K562 (cell line): ENCODE measurements at regions not wholly inside any gene's neighbourhood (a gene's known extent, or its start where the extent isn't known, plus 50 kb on each side); places are given as distances from the start of the nearest gene placed in this dataset.

ENCODE experiments used
- ATAC-seq: fragments of 200-7000 bp; cut with Tn5 transposase; 3 replicates; pipeline ENCODE4 v1.9.1; 2020; ENCODE audit warnings: moderate library complexity
- BruUV-seq: library from RNA; stranded (reverse); fragments of 400-500 nt; replicated peaks from 2 replicates; lab custom pipeline; 2021; lab: Mats Ljungman, UMichigan
- CTCF ChIA-PET: fragments of 300-600 bp; formaldehyde crosslinking; extraction: SDS; loops from one replicate; lab custom pipeline; 2021; ENCODE audit warnings: low intra/inter-chr PET ratio; lab: Yijun Ruan, JAX
- POLR2A ChIA-PET: fragments of 300-600, 350-650 bp; sonication (Branson Sonifier 250); formaldehyde crosslinking; extraction: SDS; loops from one replicate; lab custom pipeline; 2021; ENCODE audit warnings: antibody characterized with exemption, inconsistent platforms; lab: Yijun Ruan, JAX
- DNase-seq, 4 experiments: peaks; one replicate each; pipeline versions ENCODE4 v3.0.0 to v3.0.0-alpha.2; 2011 to 2018; ENCODE audit warnings: low spot score in 3 of 4, mixed read lengths in 3 of 4; ENCODE audit errors: extremely low read depth in 1 of 4
- FAIRE-seq: peaks from 2 replicates; lab custom pipeline; 2011; peaks lifted over from hg19 to GRCh38; lab: Jason Lieb, UNC
- H2AFZ ChIP-seq: 2 replicates; pipeline ENCODE4 v1.6.0; 2011; ENCODE audit warnings: low read depth, low read length, control low read depth, inconsistent platforms
- H3K27ac ChIP-seq: fragments of 200-600 bp; 3 replicates; pipeline ENCODE4 v1.8.0; 2011; ENCODE audit warnings: low read depth, mild to moderate bottlenecking, control low read depth, inconsistent platforms, low read length, moderate library complexity, mixed read lengths; ENCODE audit errors: extremely low read depth
- H3K27me3 ChIP-seq, 2 experiments: fragments of 300-600 bp in 1 of 2; 2 replicates in 1 of 2; 3 replicates in 1 of 2; pipeline versions ENCODE4 v1.6.0 to v1.8.0; 2011; ENCODE audit warnings: inconsistent platforms in 2 of 2, low read length in 2 of 2, mild to moderate bottlenecking in 1 of 2, mixed read lengths in 1 of 2, moderate library complexity in 1 of 2; ENCODE audit not compliant: control insufficient read depth in 2 of 2, insufficient read depth in 2 of 2
- H3K36me3 ChIP-seq: fragments of 300-600 bp; 3 replicates; pipeline ENCODE4 v1.8.0; 2011; ENCODE audit warnings: mild to moderate bottlenecking, low read length, inconsistent platforms; ENCODE audit not compliant: control insufficient read depth, insufficient read depth
- H3K4me1 ChIP-seq, 2 experiments: fragments of 200-600 bp in 1 of 2; replicated peaks in 1 of 2; 2 replicates in 1 of 2; 3 replicates in 1 of 2; pipeline versions ENCODE4 v1.5.1 to v1.8.0; 2011; ENCODE audit warnings: inconsistent platforms in 2 of 2, low read length in 2 of 2, mild to moderate bottlenecking in 1 of 2, mixed read lengths in 1 of 2, moderate library complexity in 1 of 2; ENCODE audit not compliant: control insufficient read depth in 2 of 2, insufficient read depth in 2 of 2
- H3K4me2 ChIP-seq: 2 replicates; pipeline ENCODE4 v1.6.1; 2011; ENCODE audit warnings: low read length, control low read depth, inconsistent platforms, mixed read lengths; ENCODE audit not compliant: insufficient read depth
- H3K4me3 ChIP-seq: fragments of 200-600 bp; sonication (generic), shearing (Covaris generic); 2 replicates; pipeline ENCODE4 v1.5.1; 2016; ENCODE audit warnings: control low read depth, inconsistent platforms
- H3K79me2 ChIP-seq: fragments of 200-600 bp; 3 replicates; pipeline ENCODE4 v1.8.0; 2011; ENCODE audit warnings: low read length, inconsistent platforms; ENCODE audit not compliant: control insufficient read depth, insufficient read depth
- H3K9ac ChIP-seq, 2 experiments: 2 replicates each; pipeline versions ENCODE4 v1.6.0 to v1.6.1; 2011; ENCODE audit warnings: low read depth in 2 of 2, low read length in 2 of 2, control low read depth in 1 of 2, inconsistent platforms in 1 of 2, mild to moderate bottlenecking in 1 of 2, mixed read lengths in 1 of 2; ENCODE audit not compliant: insufficient read depth in 1 of 2
- H3K9me1 ChIP-seq: one replicate; pipeline ENCODE4 v1.6.0; 2011; ENCODE audit warnings: inconsistent platforms, mild to moderate bottlenecking, low read length, moderate library complexity; ENCODE audit not compliant: control insufficient read depth, insufficient read depth
- H3K9me3 ChIP-seq: replicated peaks from 2 replicates; pipeline ENCODE4 v1.5.1; 2011; ENCODE audit warnings: low read depth, low read length, inconsistent platforms; ENCODE audit not compliant: control insufficient read depth, insufficient read depth
- H4K20me1 ChIP-seq: replicated peaks from 2 replicates; pipeline ENCODE4 v1.6.1; 2011; ENCODE audit warnings: low read length, inconsistent platforms, mixed read lengths; ENCODE audit not compliant: control insufficient read depth, insufficient read depth
- CTCF ChIP-seq, 3 experiments: IDR thresholded peaks in 2 of 3; conservative IDR thresholded peaks in 1 of 3; 2 replicates each; pipeline ENCODE4 v1.5.1; 2011 to 2012; ENCODE audit warnings: low read length in 3 of 3, mild to moderate bottlenecking in 3 of 3, control low read depth in 2 of 3, improper control_type of control experiment in 1 of 3, inconsistent platforms in 1 of 3, low read depth in 1 of 3, mixed read lengths in 1 of 3, moderate library complexity in 1 of 3; ENCODE audit not compliant: insufficient read depth in 2 of 3
- HNRNPH1 ChIP-seq: fragments of 200-400 bp; formaldehyde crosslinking; optimal IDR thresholded peaks from 2 replicates; pipeline ENCODE3; 2017; ENCODE audit warnings: low read depth, mild to moderate bottlenecking, low read length, moderate library complexity
- NFE2L1 ChIP-seq: fragments of 450-650 bp; IDR thresholded peaks from 2 replicates; pipeline ENCODE4 v1.6.1; 2016; ENCODE audit warnings: missing genetic modification characterization, low read depth, mild to moderate bottlenecking, missing compliant biosample characterization, moderate library complexity, borderline replicate concordance
- NFIX ChIP-seq: fragments of 250-450 bp; sonication (Bioruptor Pico); IDR thresholded peaks from 2 replicates; pipeline ENCODE4 v1.4.0; 2020; ENCODE audit warnings: low read depth, mild to moderate bottlenecking, moderate library complexity
- RAD21 ChIP-seq, 2 experiments: fragments of 250-450 bp in 1 of 2; fragments of 450-650 bp in 1 of 2; sonication (Bioruptor Pico) in 1 of 2; formaldehyde crosslinking in 1 of 2; IDR thresholded peaks in 1 of 2; conservative IDR thresholded peaks in 1 of 2; 2 replicates each; pipeline versions ENCODE4 v1.4.0 to v1.8.0; 2020 to 2022; ENCODE audit warnings: mild to moderate bottlenecking in 2 of 2, moderate library complexity in 1 of 2
- SMC3 ChIP-seq: conservative IDR thresholded peaks from 2 replicates; pipeline ENCODE4 v1.6.1; 2011; ENCODE audit warnings: low read depth, low read length, improper control_type of control experiment; ENCODE audit not compliant: insufficient read depth
- WGBS: fragments of 100-300 bp; shearing (Covaris generic); methylation state at CpG from one replicate; pipeline ENCODE4 v1.1.6; 2016; ENCODE audit warnings: low coverage, mixed read lengths; ENCODE audit not compliant: insufficient coverage; ENCODE audit errors: missing lambda C conversion rate; 5-methylcytosine and 5-hydroxymethylcytosine counted together
- in situ Hi-C: fragments of 300-500 bp; cut with MboI; formaldehyde crosslinking; loops from 4 replicates; pipeline ENCODE4 v1.15.0; 2018; ENCODE audit warnings: inconsistent platforms, mixed read lengths
- intact Hi-C: fragments of 100-400 bp; cut with micrococcal nuclease; formaldehyde crosslinking; loops from 2 replicates; pipeline ENCODE4 v1.14.2; 2022
- TF ChIP-seq, protein P1 (sequence below), 2 experiments: fragments of 150-350 bp in 1 of 2; IDR thresholded peaks; 2 replicates each; pipeline ENCODE4 v1.6.1; 2012 to 2016; ENCODE audit warnings: low read depth in 2 of 2, low read length in 2 of 2, mild to moderate bottlenecking in 1 of 2, moderate library complexity in 1 of 2

DNA sequence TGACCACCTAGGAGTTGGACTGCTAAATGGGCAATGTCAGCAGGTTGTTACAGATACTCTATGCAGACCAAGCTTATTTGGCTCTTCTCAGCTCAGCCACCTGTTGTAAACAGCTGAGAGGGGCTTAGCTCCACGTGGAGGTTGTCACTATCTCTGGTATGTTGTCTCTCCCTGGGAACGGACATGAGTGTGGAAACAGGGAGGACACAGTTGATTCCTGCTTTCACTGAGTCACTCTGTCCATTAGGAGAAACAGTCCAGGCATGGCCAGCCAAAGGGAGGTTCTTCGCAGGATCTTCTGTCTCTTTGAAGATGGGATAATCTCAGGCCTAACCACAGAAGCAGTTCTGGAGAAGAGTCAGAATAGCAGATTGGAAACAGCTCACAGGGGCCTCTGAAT lies 121.2 kb downstream of the PALM2AKAP2 start:
- Histone ChIP-seq H3K4me3 (no peak overlapping the region), H3K9me3 (no peaks in the 10 kb centered on the region), H3K9ac (no peak overlapping the region), H2AFZ (no peak overlapping the region), H3K79me2 (no peaks in the 10 kb centered on the region), H3K9me1 (no peaks in the 10 kb centered on the region), H4K20me1 (no peaks in the 10 kb centered on the region; the same call in 1 of the 2 replicates), H3K27me3 (no peaks in the 10 kb centered on the region), H3K4me2 (no peak overlapping the region), H3K27ac (no peak overlapping the region), H3K36me3 (no peaks in the 10 kb centered on the region), H3K4me1 (no peaks in the 10 kb centered on the region)
- ChIA-PET POLR2A (no interaction called here), CTCF (no interaction called here)
- BruUV-seq, result no TSS peak
- TF ChIP-seq HNRNPH1, result no peak
- intact Hi-C loops (loop anchor here (10.0 kb wide), 1 partner anchor 724 kb away; no protein-coding TSS in a partner anchor), in situ Hi-C loops (loop anchor here (10.0 kb wide), 1 partner anchor 254 kb away; no protein-coding TSS in a partner anchor)
- no peak for FAIRE-seq
- no peak for DNase-seq
- WGBS, result 0% methylated on average over 3 of the region's 3 CpGs
- no peak for ATAC-seq

GRCh38 chr9:109903515-109904138 lies 123.6 kb downstream of the PALM2AKAP2 start:
- DNase-seq (peak; percentile 50 to 68 (median 64)), FAIRE-seq (peak; percentile 86), ATAC-seq (peak; percentile 93)
- H3K79me2 ChIP-seq, result no peaks in the 10 kb centered on the region
- no peaks in the 10 kb centered on the region for H3K9me1 ChIP-seq
- ChIA-PET CTCF (interaction anchor here (0.7 to 1.9 kb wide), 3 partner anchors 8 to 314 kb away, joined by 3 to 8 read pairs (median 5); no protein-coding TSS in a partner anchor), POLR2A (interaction anchor here (0.6 to 1.0 kb wide), 2 partner anchors 154 to 158 kb away, joined by 3 to 5 read pairs; no protein-coding TSS in a partner anchor)
- no peak overlapping the region for H3K27ac ChIP-seq
- H4K20me1 ChIP-seq, result no peaks in the 10 kb centered on the region; the same call in 1 of the 2 replicates
- intact Hi-C loops, result loop anchor here (1.0 to 10.0 kb wide), 4 partner anchors 155 to 721 kb away; no protein-coding TSS in a partner anchor
- no peaks in the 10 kb centered on the region for H3K9me3 ChIP-seq
- no peaks in the 10 kb centered on the region for H3K27me3 ChIP-seq
- H3K4me1 ChIP-seq, result no peaks in the 10 kb centered on the region
- no peak overlapping the region for H3K4me3 ChIP-seq
- no peak overlapping the region for H3K4me2 ChIP-seq
- no TSS peak for BruUV-seq
- 0% methylated on average over 2 of the region's 2 CpGs for WGBS
- in situ Hi-C loops, result loop anchor here (10.0 kb wide), 1 partner anchor 251 kb away; no protein-coding TSS in a partner anchor
- no peaks in the 10 kb centered on the region for H3K36me3 ChIP-seq
- no peak overlapping the region for H3K9ac ChIP-seq
- H2AFZ ChIP-seq, result no peak overlapping the region
- TF ChIP-seq CTCF (IDR thresholded peaks at IDR 0.05 in 2 of 3, conservative IDR thresholded peaks at IDR 0.05 in 1 of 3; ENCODE audit: insufficient read depth in 2 of 3, low read depth in 1 of 3, low read length in 3 of 3) (peak; percentile 65 to 80 (median 72)), NFIX (no peak), SMC3 (peak; percentile 69), RAD21 (CRISPR knock-in tag; conservative IDR thresholded peaks at IDR 0.05 in 1 of 2, IDR thresholded peaks at IDR 0.05 in 1 of 2) (peak; percentile 54 to 76), NFE2L1 (tag) (no peak)
- TF ChIP-seq, protein P1, sequence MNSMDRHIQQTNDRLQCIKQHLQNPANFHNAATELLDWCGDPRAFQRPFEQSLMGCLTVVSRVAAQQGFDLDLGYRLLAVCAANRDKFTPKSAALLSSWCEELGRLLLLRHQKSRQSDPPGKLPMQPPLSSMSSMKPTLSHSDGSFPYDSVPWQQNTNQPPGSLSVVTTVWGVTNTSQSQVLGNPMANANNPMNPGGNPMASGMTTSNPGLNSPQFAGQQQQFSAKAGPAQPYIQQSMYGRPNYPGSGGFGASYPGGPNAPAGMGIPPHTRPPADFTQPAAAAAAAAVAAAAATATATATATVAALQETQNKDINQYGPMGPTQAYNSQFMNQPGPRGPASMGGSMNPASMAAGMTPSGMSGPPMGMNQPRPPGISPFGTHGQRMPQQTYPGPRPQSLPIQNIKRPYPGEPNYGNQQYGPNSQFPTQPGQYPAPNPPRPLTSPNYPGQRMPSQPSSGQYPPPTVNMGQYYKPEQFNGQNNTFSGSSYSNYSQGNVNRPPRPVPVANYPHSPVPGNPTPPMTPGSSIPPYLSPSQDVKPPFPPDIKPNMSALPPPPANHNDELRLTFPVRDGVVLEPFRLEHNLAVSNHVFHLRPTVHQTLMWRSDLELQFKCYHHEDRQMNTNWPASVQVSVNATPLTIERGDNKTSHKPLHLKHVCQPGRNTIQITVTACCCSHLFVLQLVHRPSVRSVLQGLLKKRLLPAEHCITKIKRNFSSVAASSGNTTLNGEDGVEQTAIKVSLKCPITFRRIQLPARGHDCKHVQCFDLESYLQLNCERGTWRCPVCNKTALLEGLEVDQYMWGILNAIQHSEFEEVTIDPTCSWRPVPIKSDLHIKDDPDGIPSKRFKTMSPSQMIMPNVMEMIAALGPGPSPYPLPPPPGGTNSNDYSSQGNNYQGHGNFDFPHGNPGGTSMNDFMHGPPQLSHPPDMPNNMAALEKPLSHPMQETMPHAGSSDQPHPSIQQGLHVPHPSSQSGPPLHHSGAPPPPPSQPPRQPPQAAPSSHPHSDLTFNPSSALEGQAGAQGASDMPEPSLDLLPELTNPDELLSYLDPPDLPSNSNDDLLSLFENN (IDR thresholded peaks at IDR 0.05; ENCODE audit: low read depth in 2 of 2, low read length in 2 of 2), result no peak
